Body of pancreas (tissue), 4 donors: ENCODE measurements at regions not wholly inside any gene's neighbourhood (a gene's known extent, or its start where the extent isn't known, plus 50 kb on each side); places are given as distances from the start of the nearest gene placed in this dataset.

Experiments used
- CTCF ChIP-seq, 7 experiments: fragments of 450-650 bp in 4 of 7; fragments of 200-600 bp in 3 of 7; sonication (generic) in 3 of 7; IDR thresholded peaks; one replicate each; pipeline ENCODE4 v1.5.1; 2016 to 2019; ENCODE audit warnings: antibody characterized with exemption in 7 of 7
- POLR2A ChIP-seq, 3 donors: fragments of 450-650 bp; IDR thresholded peaks; one replicate each; pipeline ENCODE4 v1.6.1; 2016; ENCODE audit warnings: antibody characterized with exemption in 3 of 3, mild to moderate bottlenecking in 2 of 3

GRCh38 chr4:136841526-136841925 lies 690.8 kb downstream of the PCDH18 start:
- TF ChIP-seq POLR2A (IDR thresholded peaks at IDR 0.05) (no peak), CTCF (IDR thresholded peaks at IDR 0.05) (no peak)
